ENCODE measurements at regions not wholly inside any gene's neighbourhood (a gene's known extent, or its start where the extent isn't known, plus 50 kb on each side); places are given as distances from the start of the nearest gene placed in this dataset.

GRCh38 chr2:122481244-122481622 lies 725.8 kb downstream of the TSN start:
- no peak for DNase-seq

- DNase-seq, result no peak
Observed at GRCh38 chr2:122481717-122482116, 726.3 kb downstream of the TSN start.

GRCh38 chr2:122486086-122486485 lies 730.6 kb downstream of the TSN start:
- DNase-seq, result no peak

GRCh38 chr2:122486705-122487415 lies 731.4 kb downstream of the TSN start:
- no peak for DNase-seq

- DNase-seq, result peak in 3 of 56 donors; percentile 3 to 12 (median 6)
Observed at GRCh38 chr2:122491011-122491410, 735.6 kb downstream of the TSN start.

GRCh38 chr2:122500316-122501105 lies 745.1 kb downstream of the TSN start:
- no peak for DNase-seq

- no peak for DNase-seq
Observed at GRCh38 chr2:122506620-122507019, 751.2 kb downstream of the TSN start.

- DNase-seq, result no peak
Observed at GRCh38 chr2:122507261-122507660, 751.8 kb downstream of the TSN start.

- no peak for DNase-seq
Observed at GRCh38 chr2:122512091-122512490, 756.6 kb downstream of the TSN start.

GRCh38 chr2:122514451-122514996 lies 759.1 kb downstream of the TSN start:
- no peak for DNase-seq

- DNase-seq, result no peak
Observed at GRCh38 chr2:122515731-122516290, 760.4 kb downstream of the TSN start.

GRCh38 chr2:122516775-122517174 lies 761.3 kb downstream of the TSN start:
- DNase-seq, result peak in 9 of 56 donors; percentile 1 to 55 (median 23)

GRCh38 chr2:122519366-122519765 lies 763.9 kb downstream of the TSN start:
- DNase-seq, result no peak

GRCh38 chr2:122519821-122520611 lies 764.6 kb downstream of the TSN start:
- DNase-seq, result no peak

- DNase-seq, result no peak
Observed at GRCh38 chr2:122523143-122523542, 767.7 kb downstream of the TSN start.

GRCh38 chr2:122523981-122524380 lies 768.5 kb downstream of the TSN start:
- no peak for DNase-seq

GRCh38 chr2:122525336-122525735 lies 769.9 kb downstream of the TSN start:
- no peak for DNase-seq

GRCh38 chr2:122528061-122528460 lies 772.6 kb downstream of the TSN start:
- DNase-seq, result no peak

GRCh38 chr2:122528958-122529705 lies 773.7 kb downstream of the TSN start:
- no peak for DNase-seq

- no peak for DNase-seq
Observed at GRCh38 chr2:122530814-122531213, 775.4 kb downstream of the TSN start.
